H9 (cell line): ENCODE measurements at regions not wholly inside any gene's neighbourhood (a gene's known extent, or its start where the extent isn't known, plus 50 kb on each side); places are given as distances from the start of the nearest gene placed in this dataset.

Experiments used
- DNase-seq: peaks from one replicate; pipeline ENCODE4 v3.0.0-alpha.2; 2017
- H2AFZ ChIP-seq: one replicate; pipeline ENCODE4 v1.6.1; 2013; ENCODE audit warnings: mild to moderate bottlenecking, low read length, control low read depth, moderate library complexity
- H2AK5ac ChIP-seq: 2 replicates; pipeline ENCODE4 v1.6.1; 2013; ENCODE audit warnings: low read length, control low read depth, mixed read lengths; ENCODE audit not compliant: insufficient read length
- H2BK120ac ChIP-seq: one replicate; pipeline ENCODE4 v1.6.1; 2013; ENCODE audit warnings: low read depth, mild to moderate bottlenecking, low read length, control low read depth, inconsistent platforms; ENCODE audit not compliant: poor library complexity, severe bottlenecking
- H2BK12ac ChIP-seq: 2 replicates; pipeline ENCODE4 v1.6.1; 2013; ENCODE audit warnings: low read length, control low read depth, mixed read lengths, low read depth; ENCODE audit not compliant: insufficient read length
- H2BK15ac ChIP-seq: 2 replicates; pipeline ENCODE4 v1.6.1; 2013; ENCODE audit warnings: low read depth, low read length, control low read depth
- H2BK20ac ChIP-seq: one replicate; pipeline ENCODE4 v1.6.1; 2013; ENCODE audit warnings: low read depth, mild to moderate bottlenecking, low read length, control low read depth, inconsistent platforms; ENCODE audit not compliant: poor library complexity, severe bottlenecking
- H2BK5ac ChIP-seq: 2 replicates; pipeline ENCODE4 v1.6.1; 2013; ENCODE audit warnings: low read length, control low read depth, mixed read lengths; ENCODE audit not compliant: insufficient read length
- H3K14ac ChIP-seq: 2 replicates; pipeline ENCODE4 v1.6.1; 2013; ENCODE audit warnings: low read length, control low read depth; ENCODE audit not compliant: insufficient read depth
- H3K18ac ChIP-seq: 2 replicates; pipeline ENCODE4 v1.6.1; 2013; ENCODE audit warnings: low read depth, mild to moderate bottlenecking, mixed read lengths, low read length, control low read depth; ENCODE audit not compliant: insufficient read length
- H3K23ac ChIP-seq: 2 replicates; pipeline ENCODE4 v1.6.1; 2013; ENCODE audit warnings: low read length, control low read depth, mixed read lengths, low read depth; ENCODE audit not compliant: insufficient read length
- H3K23me2 ChIP-seq: 2 replicates; pipeline ENCODE4 v1.6.1; 2013; ENCODE audit warnings: low read depth, mild to moderate bottlenecking, mixed read lengths, low read length, control low read depth; ENCODE audit not compliant: insufficient read length, poor library complexity, severe bottlenecking
- H3K27ac ChIP-seq: 2 replicates; pipeline ENCODE4 v1.5.1; 2013; ENCODE audit warnings: low read length, control low read depth, mixed read lengths, low read depth; ENCODE audit not compliant: insufficient read length
- H3K27me3 ChIP-seq: 2 replicates; pipeline ENCODE4 v1.6.1; 2013; ENCODE audit warnings: low read length, control low read depth, inconsistent platforms; ENCODE audit not compliant: insufficient read depth
- H3K4ac ChIP-seq: 2 replicates; pipeline ENCODE4 v1.6.1; 2013; ENCODE audit warnings: low read depth, mild to moderate bottlenecking, control low read depth, inconsistent platforms, low read length, moderate library complexity
- H3K4me1 ChIP-seq: 2 replicates; pipeline ENCODE4 v1.6.1; 2013; ENCODE audit warnings: low read length, control low read depth, inconsistent platforms; ENCODE audit not compliant: insufficient read depth
- H3K4me2 ChIP-seq: 2 replicates; pipeline ENCODE4 v1.6.1; 2013; ENCODE audit warnings: low read length, control low read depth, mixed read lengths; ENCODE audit not compliant: insufficient read length, insufficient read depth
- H3K56ac ChIP-seq: 2 replicates; pipeline ENCODE4 v1.6.1; 2013; ENCODE audit warnings: low read depth, mild to moderate bottlenecking, mixed read lengths, low read length, control low read depth; ENCODE audit not compliant: insufficient read length
- H3K79me1 ChIP-seq: 2 replicates; pipeline ENCODE4 v1.6.1; 2013; ENCODE audit warnings: low read depth, mild to moderate bottlenecking, moderate library complexity, low read length, control low read depth, inconsistent platforms; ENCODE audit not compliant: insufficient read depth, poor library complexity, severe bottlenecking
- H3K79me2 ChIP-seq: 2 replicates; pipeline ENCODE4 v1.6.1; 2013; ENCODE audit warnings: low read length, control low read depth, inconsistent platforms; ENCODE audit not compliant: insufficient read depth
- H3K9ac ChIP-seq: 2 replicates; pipeline ENCODE4 v1.6.1; 2013; ENCODE audit warnings: low read length, control low read depth, mixed read lengths; ENCODE audit not compliant: insufficient read length; ENCODE audit errors: extremely low read depth
- H3K9me3 ChIP-seq: one replicate; pipeline ENCODE4 v1.6.1; 2013; ENCODE audit warnings: low read depth, low read length, inconsistent platforms; ENCODE audit not compliant: control insufficient read depth
- H3T11ph ChIP-seq: one replicate; pipeline ENCODE4 v1.6.1; 2013; ENCODE audit warnings: mild to moderate bottlenecking, low read length, control low read depth, inconsistent platforms
- H4K20me1 ChIP-seq: one replicate; pipeline ENCODE4 v1.6.1; 2013; ENCODE audit not compliant: control insufficient read depth, insufficient read length, insufficient read depth
- H4K5ac ChIP-seq: 2 replicates; pipeline ENCODE4 v1.6.1; 2013; ENCODE audit warnings: low read depth, mild to moderate bottlenecking, mixed read lengths, low read length, control low read depth; ENCODE audit not compliant: insufficient read length
- H4K8ac ChIP-seq: replicated peaks from 2 replicates; pipeline ENCODE4 v1.6.1; 2013; ENCODE audit warnings: low read length, control low read depth, mixed read lengths, low read depth; ENCODE audit not compliant: insufficient read length
- H4K91ac ChIP-seq: 2 replicates; pipeline ENCODE4 v1.6.1; 2013; ENCODE audit warnings: low read depth, mild to moderate bottlenecking, moderate library complexity, mixed read lengths, low read length, control low read depth; ENCODE audit not compliant: insufficient read length
- H3K27ac Mint-ChIP-seq, 3 experiments: 2 replicates in 2 of 3; 3 replicates in 1 of 3; pipeline ENCODE4 v1.8.0; 2020 to 2021; ENCODE audit warnings: mixed read lengths in 3 of 3, mild to moderate bottlenecking in 1 of 3, moderate library complexity in 1 of 3
- H3K27me3 Mint-ChIP-seq: 2 replicates; pipeline ENCODE4 v1.8.0; 2021; ENCODE audit warnings: low read depth, mild to moderate bottlenecking, moderate library complexity, mixed read lengths
- H3K36me3 Mint-ChIP-seq, 3 experiments: 2 replicates in 2 of 3; 3 replicates in 1 of 3; pipeline ENCODE4 v1.8.0; 2020 to 2021; ENCODE audit warnings: low read depth in 3 of 3, mixed read lengths in 3 of 3; ENCODE audit not compliant: insufficient read depth in 1 of 3
- H3K4me1 Mint-ChIP-seq, 2 experiments: 2 replicates each; pipeline ENCODE4 v1.8.0; 2020; ENCODE audit warnings: mixed read lengths in 2 of 2
- H3K4me3 Mint-ChIP-seq, 2 experiments: 2 replicates in 1 of 2; 3 replicates in 1 of 2; pipeline ENCODE4 v1.8.0; 2020 to 2021; ENCODE audit warnings: mild to moderate bottlenecking in 2 of 2, mixed read lengths in 2 of 2, moderate library complexity in 1 of 2
- H3K9me3 Mint-ChIP-seq, 2 experiments: 2 replicates in 1 of 2; 3 replicates in 1 of 2; pipeline ENCODE4 v1.8.0; 2020; ENCODE audit warnings: mild to moderate bottlenecking in 2 of 2, mixed read lengths in 2 of 2, moderate library complexity in 1 of 2
- CTCF ChIP-seq: fragments of 200-600 bp; sonication (generic); conservative IDR thresholded peaks from 3 replicates; pipeline ENCODE4 v1.8.0; 2021; ENCODE audit warnings: antibody characterized with exemption, mild to moderate bottlenecking
- WGBS: extraction: QIAGEN DNeasy Blood & Tissue Kit; methylation state at CpG from one replicate; pipeline ENCODE4 v1.1.7; 2013; ENCODE audit warnings: missing lambda C conversion rate, low lambda C conversion rate, mixed read lengths; ENCODE audit not compliant: insufficient read length; ENCODE audit errors: extremely low coverage; 5-methylcytosine and 5-hydroxymethylcytosine counted together

DNA sequence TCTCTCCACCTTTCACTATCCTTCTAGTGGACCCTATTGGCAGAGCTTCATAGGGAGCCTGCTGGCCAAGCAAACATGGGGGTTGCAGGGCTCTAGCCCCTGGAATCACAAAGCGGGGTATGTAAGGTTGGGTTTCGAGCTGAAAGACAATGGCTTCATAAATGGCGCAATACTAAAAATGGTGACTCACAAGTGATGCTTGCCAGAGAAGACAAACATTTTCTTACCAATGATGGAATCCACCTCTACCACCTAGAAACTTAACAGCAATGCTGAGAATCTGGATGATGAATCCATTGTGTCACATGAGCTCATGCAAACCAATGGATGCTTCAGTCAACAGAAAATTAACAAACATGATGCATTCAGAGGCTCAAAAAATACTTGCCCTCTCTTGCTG, 375.3 kb upstream of the PSMD7 start:
- no CpG with 5 or more reads among the region's 3 CpGs for WGBS
- H3K4me3 Mint-ChIP-seq = no peak overlapping the region

More for the DNA sequence above, 375.3 kb upstream of the PSMD7 start:
- H2BK5ac ChIP-seq = no peak overlapping the region
- H4K91ac ChIP-seq = no peak overlapping the region
- H4K20me1 ChIP-seq = no peaks in the 10 kb centered on the region
- no peak overlapping the region for H2BK12ac ChIP-seq
- no peaks in the 10 kb centered on the region for H3K23me2 ChIP-seq
- H3K27me3 ChIP-seq = no peaks in the 10 kb centered on the region
- H3K27ac ChIP-seq = no peak overlapping the region
- H2BK15ac ChIP-seq = no peak overlapping the region
- no peak overlapping the region for H3K9ac ChIP-seq
- no peak overlapping the region for H3K56ac ChIP-seq
- no peak overlapping the region for H2AFZ ChIP-seq
- no peak overlapping the region for H3K18ac ChIP-seq
- H3K79me1 ChIP-seq = no peaks in the 10 kb centered on the region
- H3K27ac Mint-ChIP-seq = no peak overlapping the region
- no peak overlapping the region for H3K23ac ChIP-seq
- H3K9me3 ChIP-seq = no peaks in the 10 kb centered on the region
- no peak overlapping the region for H3T11ph ChIP-seq
- no peak for DNase-seq
- H3K4me1 Mint-ChIP-seq = peaks cover 8% of the 10 kb centered on the region in 2 experiments; a peak in 3 of 4 replicates
- H2BK120ac ChIP-seq = no peak overlapping the region
- H3K27me3 Mint-ChIP-seq = no peaks in the 10 kb centered on the region
- no peak overlapping the region for H2AK5ac ChIP-seq
- H3K4ac ChIP-seq = no peak overlapping the region
- no peak overlapping the region for H2BK20ac ChIP-seq
- no peaks in the 10 kb centered on the region for H3K79me2 ChIP-seq
- no peak overlapping the region for H4K5ac ChIP-seq
- H3K36me3 Mint-ChIP-seq = no peaks in the 10 kb centered on the region
- no peak overlapping the region for H4K8ac ChIP-seq
- H3K14ac ChIP-seq = no peak overlapping the region
- no peaks in the 10 kb centered on the region for H3K4me1 ChIP-seq
- H3K4me2 ChIP-seq = no peak overlapping the region
- H3K9me3 Mint-ChIP-seq = peaks cover 2% of the 10 kb centered on the region in 2 experiments; a peak in 2 of 5 replicates
- no peak for TF ChIP-seq CTCF
